ENCODE measurements at regions not wholly inside any gene's neighbourhood (a gene's known extent, or its start where the extent isn't known, plus 50 kb on each side); places are given as distances from the start of the nearest gene placed in this dataset.

DNA sequence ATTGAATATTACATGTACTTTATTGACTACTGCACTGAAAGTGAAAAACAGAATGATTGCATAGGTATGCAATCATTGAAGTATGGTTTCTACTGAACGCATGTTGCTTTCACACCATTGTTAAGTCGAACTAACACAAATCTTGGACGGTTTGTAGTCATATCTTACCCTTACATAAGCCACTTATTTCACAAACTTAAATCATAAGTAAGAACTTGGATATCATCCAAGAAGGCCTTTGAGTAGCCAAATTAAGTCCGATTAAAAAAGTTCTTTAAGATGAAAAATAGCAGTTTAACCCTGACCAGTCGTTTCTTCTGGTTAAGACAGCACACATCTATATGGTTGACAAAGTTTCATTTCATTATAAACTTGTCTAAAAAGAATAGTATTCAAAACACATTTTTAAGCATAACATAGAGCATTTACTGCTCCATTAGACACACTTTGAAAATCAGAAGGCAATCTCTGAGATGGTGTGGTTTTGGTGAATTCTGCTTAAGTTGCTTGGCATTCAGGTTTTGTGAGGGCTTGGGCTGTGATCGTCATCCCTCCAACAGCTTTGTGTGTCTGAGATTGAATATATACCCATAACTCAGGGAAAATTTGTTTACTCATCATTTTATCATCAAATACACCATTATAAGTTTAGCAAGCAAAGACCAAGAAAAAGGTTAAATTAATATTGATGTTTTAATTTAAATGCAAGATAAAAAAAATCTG lies 92.2 kb downstream of the NFKBIZ start:
- H3K4me1 ChIP-seq (ENCODE audit: control insufficient read depth in 1 of 2, insufficient read depth in 2 of 2, low read length in 2 of 2): peaks cover 66 to 72% of the 10 kb centered on the region in 2 donors
- no peaks in the 10 kb centered on the region for H4K20me1 ChIP-seq (ENCODE audit: insufficient read depth, low read length)
- intact Hi-C loops (cut with micrococcal nuclease): loop anchor here in 1 of 2 donors (5.0 kb wide), 3 partner anchors 39 to 114 kb away; no protein-coding TSS in a partner anchor
- peak overlapping the region; percentile 73 for H3K4me2 ChIP-seq (replicated peaks; ENCODE audit: extremely low read depth, low read length, poor library complexity, severe bottlenecking)
- no peaks in the 10 kb centered on the region for H3K27me3 ChIP-seq (ENCODE audit: control insufficient read depth in 2 of 2, insufficient read depth in 2 of 2, low read length in 2 of 2)
- no peaks in the 10 kb centered on the region for H3K36me3 Mint-ChIP-seq
- WGBS (ENCODE audit: insufficient coverage): no CpG with 5 or more reads among the region's 6 CpGs
- no peaks in the 10 kb centered on the region for H3K27me3 Mint-ChIP-seq (ENCODE audit: low read depth in 3 of 3)
- H3K79me2 ChIP-seq (ENCODE audit: insufficient read depth, low read length): no peaks in the 10 kb centered on the region
- TF ChIP-seq, protein P1, sequence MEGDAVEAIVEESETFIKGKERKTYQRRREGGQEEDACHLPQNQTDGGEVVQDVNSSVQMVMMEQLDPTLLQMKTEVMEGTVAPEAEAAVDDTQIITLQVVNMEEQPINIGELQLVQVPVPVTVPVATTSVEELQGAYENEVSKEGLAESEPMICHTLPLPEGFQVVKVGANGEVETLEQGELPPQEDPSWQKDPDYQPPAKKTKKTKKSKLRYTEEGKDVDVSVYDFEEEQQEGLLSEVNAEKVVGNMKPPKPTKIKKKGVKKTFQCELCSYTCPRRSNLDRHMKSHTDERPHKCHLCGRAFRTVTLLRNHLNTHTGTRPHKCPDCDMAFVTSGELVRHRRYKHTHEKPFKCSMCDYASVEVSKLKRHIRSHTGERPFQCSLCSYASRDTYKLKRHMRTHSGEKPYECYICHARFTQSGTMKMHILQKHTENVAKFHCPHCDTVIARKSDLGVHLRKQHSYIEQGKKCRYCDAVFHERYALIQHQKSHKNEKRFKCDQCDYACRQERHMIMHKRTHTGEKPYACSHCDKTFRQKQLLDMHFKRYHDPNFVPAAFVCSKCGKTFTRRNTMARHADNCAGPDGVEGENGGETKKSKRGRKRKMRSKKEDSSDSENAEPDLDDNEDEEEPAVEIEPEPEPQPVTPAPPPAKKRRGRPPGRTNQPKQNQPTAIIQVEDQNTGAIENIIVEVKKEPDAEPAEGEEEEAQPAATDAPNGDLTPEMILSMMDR (IDR thresholded peaks at IDR 0.05): no peak
- H3K27ac Mint-ChIP-seq: peak overlapping the region in 2 of 7 donors; percentile 37 to 93
- H3K4me3 ChIP-seq (replicated peaks in 1 of 3; ENCODE audit: low read depth in 2 of 3, low read length in 3 of 3): peak overlapping the region in 1 of 3 experiments; percentile 61
- H3K27ac ChIP-seq (ENCODE audit: low read depth in 1 of 2, low read length in 2 of 2): peak overlapping the region in 1 of 2 donors; percentile 87
- H3K4me3 Mint-ChIP-seq: no peak overlapping the region
- no peaks in the 10 kb centered on the region for H3K9me3 ChIP-seq (replicated peaks in 1 of 2; ENCODE audit: control insufficient read depth in 1 of 2, insufficient read depth in 1 of 2, low read length in 2 of 2)
- H3K9ac ChIP-seq (ENCODE audit: insufficient read depth, low read length, poor library complexity, severe bottlenecking): no peak overlapping the region
- no peaks in the 10 kb centered on the region for H3K9me3 Mint-ChIP-seq
- peak in 2 of 3 donors; percentile 58 to 63 for DNase-seq
- no peak overlapping the region for H2AFZ ChIP-seq (ENCODE audit: insufficient read depth, low read depth, low read length, poor library complexity, severe bottlenecking)
- peaks cover 21% of the 10 kb centered on the region for H3K4me1 Mint-ChIP-seq
- H3K36me3 ChIP-seq (replicated peaks in 1 of 2; ENCODE audit: control insufficient read depth in 1 of 2, insufficient read depth in 2 of 2, low read length in 2 of 2): no peaks in the 10 kb centered on the region

DNA sequence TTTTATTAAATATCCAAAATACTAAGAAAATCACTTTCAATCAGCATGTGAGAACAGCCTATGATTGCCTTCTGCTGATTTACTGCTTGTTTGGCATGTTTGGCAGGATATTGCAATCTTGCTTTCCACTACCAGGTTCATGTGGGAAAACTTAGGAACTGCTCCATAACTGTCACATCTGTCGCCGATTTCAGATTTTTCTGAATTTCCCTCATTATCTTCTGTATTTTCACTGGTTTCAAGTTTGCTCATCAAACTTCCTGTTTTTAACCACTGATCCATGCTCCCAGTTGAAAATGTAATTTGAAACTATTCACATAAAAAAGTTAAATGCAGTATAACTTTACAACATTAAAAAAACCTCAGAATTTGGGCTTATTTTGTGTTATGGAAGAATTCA lies 93.0 kb downstream of the NFKBIZ start:
- TF ChIP-seq, protein P1 (IDR thresholded peaks at IDR 0.05): no peak
- 0% methylated on average over 2 of the region's 2 CpGs for WGBS (ENCODE audit: insufficient coverage)
- Mint-ChIP-seq H3K27me3 (ENCODE audit: low read depth in 3 of 3) (no peaks in the 10 kb centered on the region), H3K4me1 (peaks cover 15% of the 10 kb centered on the region), H3K4me3 (no peak overlapping the region), H3K36me3 (no peaks in the 10 kb centered on the region), H3K9me3 (peaks cover 0 to under 1% (median 0%) of the 10 kb centered on the region in 7 donors), H3K27ac (peak overlapping the region in 5 of 7 donors; percentile 65 to 93 (median 82))
- Histone ChIP-seq H3K79me2 (ENCODE audit: insufficient read depth, low read length) (no peaks in the 10 kb centered on the region), H2AFZ (ENCODE audit: insufficient read depth, low read depth, low read length, poor library complexity, severe bottlenecking) (no peak overlapping the region), H3K27me3 (ENCODE audit: control insufficient read depth in 2 of 2, insufficient read depth in 2 of 2, low read length in 2 of 2) (no peaks in the 10 kb centered on the region), H3K4me2 (replicated peaks; ENCODE audit: extremely low read depth, low read length, poor library complexity, severe bottlenecking) (peak overlapping the region; percentile 48), H4K20me1 (ENCODE audit: insufficient read depth, low read length) (no peaks in the 10 kb centered on the region), H3K4me3 (replicated peaks in 1 of 3; ENCODE audit: low read depth in 2 of 3, low read length in 3 of 3) (peak overlapping the region in 1 of 3 experiments; percentile 31), H3K4me1 (ENCODE audit: control insufficient read depth in 1 of 2, insufficient read depth in 2 of 2, low read length in 2 of 2) (peaks cover 59 to 63% of the 10 kb centered on the region in 2 donors), H3K9me3 (replicated peaks in 1 of 2; ENCODE audit: control insufficient read depth in 1 of 2, insufficient read depth in 1 of 2, low read length in 2 of 2) (no peaks in the 10 kb centered on the region), H3K9ac (ENCODE audit: insufficient read depth, low read length, poor library complexity, severe bottlenecking) (no peak overlapping the region), H3K27ac (ENCODE audit: low read depth in 1 of 2, low read length in 2 of 2) (peak overlapping the region in 1 of 2 donors; percentile 87), H3K36me3 (replicated peaks in 1 of 2; ENCODE audit: control insufficient read depth in 1 of 2, insufficient read depth in 2 of 2, low read length in 2 of 2) (no peaks in the 10 kb centered on the region)
- peak; percentile 49 to 87 (median 83) for DNase-seq
- intact Hi-C loops (cut with micrococcal nuclease): loop anchor here in 1 of 2 donors (5.0 kb wide), 3 partner anchors 40 to 115 kb away; no protein-coding TSS in a partner anchor
